Thyroid gland (tissue), 4 donors: ENCODE measurements at regions not wholly inside any gene's neighbourhood (a gene's known extent, or its start where the extent isn't known, plus 50 kb on each side); places are given as distances from the start of the nearest gene placed in this dataset.

Experiments
- CTCF ChIP-seq, 6 experiments: fragments of 200-600 bp in 3 of 6; fragments of 450-650 bp in 3 of 6; sonication (generic) in 3 of 6; IDR thresholded peaks; one replicate each; pipeline ENCODE4 v1.5.1; 2016 to 2019; ENCODE audit warnings: antibody characterized with exemption in 6 of 6, mild to moderate bottlenecking in 2 of 6, inconsistent platforms in 1 of 6, moderate library complexity in 1 of 6
- POLR2A ChIP-seq, 2 donors: fragments of 450-650 bp; IDR thresholded peaks; one replicate each; pipeline ENCODE4 v1.6.1; 2017; ENCODE audit warnings: antibody characterized with exemption in 2 of 2, mild to moderate bottlenecking in 2 of 2, moderate library complexity in 1 of 2

- TF ChIP-seq CTCF (IDR thresholded peaks at IDR 0.05) (no peak), POLR2A (IDR thresholded peaks at IDR 0.05) (no peak)
These were observed 239.4 kb downstream of the C7orf25 start for GRCh38 chr7:42672339-42672999.
